Common myeloid progenitor, CD34-positive (primary cell): ENCODE measurements at regions not wholly inside any gene's neighbourhood (a gene's known extent, or its start where the extent isn't known, plus 50 kb on each side); places are given as distances from the start of the nearest gene placed in this dataset.

Experiments
- CTCF ChIA-PET: fragments of 350-600 bp; sonication (Branson Sonifier 250); formaldehyde crosslinking; loops from one replicate; lab custom pipeline; 2021; ENCODE audit warnings: antibody characterized with exemption; lab: Charles Lee
- POLR2A ChIA-PET: fragments of 350-600 bp; sonication (Branson Sonifier 250); formaldehyde crosslinking; loops from one replicate; lab custom pipeline; 2021; ENCODE audit warnings: antibody characterized with exemption; lab: Charles Lee
- DNase-seq, 3 donors: peaks; one replicate each; pipeline versions ENCODE4 v3.0.0 to v3.0.0-alpha.2; 2013
- H3K27ac ChIP-seq, 2 experiments: 1 replicate in 1 of 2; 2 replicates in 1 of 2; pipeline ENCODE4 v1.7.0; 2013; ENCODE audit warnings: inconsistent platforms in 2 of 2, low read length in 2 of 2, mild to moderate bottlenecking in 2 of 2, low read depth in 1 of 2, moderate library complexity in 1 of 2; ENCODE audit not compliant: severe bottlenecking in 2 of 2, insufficient read depth in 1 of 2, poor library complexity in 1 of 2
- H3K27me3 ChIP-seq, 5 experiments: replicated peaks in 2 of 5; 1 replicate in 3 of 5; 2 replicates in 2 of 5; pipeline versions ENCODE4 v1.6.1 to v1.7.0; 2013; ENCODE audit warnings: low read length in 4 of 5, mild to moderate bottlenecking in 2 of 5, moderate library complexity in 2 of 5, inconsistent platforms in 1 of 5; ENCODE audit not compliant: insufficient read depth in 5 of 5, control insufficient read depth in 4 of 5
- H3K36me3 ChIP-seq, 4 experiments: 1 replicate in 2 of 4; 2 replicates in 2 of 4; pipeline versions ENCODE4 v1.6.1 to v1.7.0; 2013; ENCODE audit warnings: low read length in 3 of 4, control low read depth in 1 of 4, mild to moderate bottlenecking in 1 of 4; ENCODE audit not compliant: control insufficient read depth in 4 of 4, insufficient read depth in 4 of 4
- H3K4me1 ChIP-seq, 4 experiments: 1 replicate in 3 of 4; 2 replicates in 1 of 4; pipeline versions ENCODE4 v1.6.1 to v1.7.1; 2013; ENCODE audit warnings: low read length in 3 of 4, mild to moderate bottlenecking in 3 of 4, control low read depth in 1 of 4, inconsistent platforms in 1 of 4, moderate library complexity in 1 of 4; ENCODE audit not compliant: control insufficient read depth in 4 of 4, insufficient read depth in 4 of 4; ENCODE audit errors: control extremely low read depth in 1 of 4
- H3K4me3 ChIP-seq, 7 experiments: 1 replicate in 4 of 7; 2 replicates in 3 of 7; pipeline versions ENCODE4 v1.5.1 to v1.7.0; 2013; ENCODE audit warnings: mild to moderate bottlenecking in 7 of 7, low read length in 6 of 7, moderate library complexity in 6 of 7, inconsistent platforms in 2 of 7, low read depth in 2 of 7, control low read depth in 1 of 7; ENCODE audit not compliant: insufficient read depth in 4 of 7, control insufficient read depth in 1 of 7; ENCODE audit errors: extremely low read depth in 1 of 7
- H3K9me3 ChIP-seq, 5 experiments: 1 replicate in 4 of 5; 2 replicates in 1 of 5; pipeline versions ENCODE4 v1.6.1 to v1.7.1; 2013; ENCODE audit warnings: low read length in 4 of 5, mild to moderate bottlenecking in 2 of 5, inconsistent platforms in 1 of 5, low read depth in 1 of 5, moderate library complexity in 1 of 5; ENCODE audit not compliant: control insufficient read depth in 4 of 5, insufficient read depth in 2 of 5; ENCODE audit errors: control extremely low read depth in 1 of 5
- WGBS: methylation state at CpG from one replicate; pipeline ENCODE4 v1.1.5; 2013; ENCODE audit not compliant: insufficient coverage; 5-methylcytosine and 5-hydroxymethylcytosine counted together

- CTCF ChIA-PET, result no interaction called here
- no peak for DNase-seq
- POLR2A ChIA-PET, result no interaction called here
These were observed 413.0 kb upstream of the TBL1XR1 start for GRCh38 chr3:177610262-177610661.

GRCh38 chr3:177610686-177611633 is 413.7 kb upstream of the TBL1XR1 start:
- peaks cover 8 to 15% (median 12%) of the 10 kb centered on the region in 4 experiments for H3K4me1 ChIP-seq
- no peak overlapping the region for H3K4me3 ChIP-seq
- 100% methylated on average over 3 of the region's 5 CpGs for WGBS
- no peaks in the 10 kb centered on the region for H3K9me3 ChIP-seq
- H3K36me3 ChIP-seq, result no peaks in the 10 kb centered on the region
- CTCF ChIA-PET, result no interaction called here
- DNase-seq, result no peak
- POLR2A ChIA-PET, result interaction anchor here (0.6 to 0.9 kb wide), 2 partner anchors 8 to 250 kb away, joined by 3 to 5 read pairs; no protein-coding TSS in a partner anchor
- no peaks in the 10 kb centered on the region for H3K27me3 ChIP-seq
- H3K27ac ChIP-seq, result no peak overlapping the region

More at GRCh38 chr3:177610262-177610661, 413.0 kb upstream of the TBL1XR1 start:
- H3K4me3 ChIP-seq, result no peak overlapping the region
- no peaks in the 10 kb centered on the region for H3K9me3 ChIP-seq
- H3K4me1 ChIP-seq, result peaks cover 2 to 10% (median 7%) of the 10 kb centered on the region in 4 experiments
- H3K36me3 ChIP-seq, result peaks cover 0 to 1% (median 0%) of the 10 kb centered on the region in 4 experiments
- H3K27me3 ChIP-seq, result no peaks in the 10 kb centered on the region
- WGBS, result no CpG with 5 or more reads among the region's 2 CpGs
- no peak overlapping the region for H3K27ac ChIP-seq

- Histone ChIP-seq H3K36me3 (no peaks in the 10 kb centered on the region), H3K27ac (no peak overlapping the region), H3K4me1 (peaks cover 8 to 15% (median 12%) of the 10 kb centered on the region in 4 experiments), H3K9me3 (no peaks in the 10 kb centered on the region), H3K4me3 (no peak overlapping the region), H3K27me3 (no peaks in the 10 kb centered on the region)
- ChIA-PET CTCF (no interaction called here), POLR2A (interaction anchor here (0.9 kb wide), 1 partner anchor 9 kb away, joined by 3 read pairs; no protein-coding TSS in a partner anchor)
- WGBS, result 100% methylated on average over 5 of the region's 6 CpGs
- no peak for DNase-seq
These were observed 414.6 kb upstream of the TBL1XR1 start for GRCh38 chr3:177611752-177612334.

- Histone ChIP-seq H3K4me3 (no peak overlapping the region), H3K4me1 (peaks cover 8 to 19% (median 12%) of the 10 kb centered on the region in 4 experiments), H3K36me3 (no peaks in the 10 kb centered on the region), H3K9me3 (no peaks in the 10 kb centered on the region), H3K27me3 (no peaks in the 10 kb centered on the region), H3K27ac (no peak overlapping the region)
- POLR2A ChIA-PET, result no interaction called here
- CTCF ChIA-PET, result interaction anchor here (1.3 kb wide), 1 partner anchor 9 kb away, joined by 3 read pairs; no protein-coding TSS in a partner anchor
- DNase-seq, result no peak
These were observed 416.6 kb upstream of the TBL1XR1 start for GRCh38 chr3:177613901-177614300.

GRCh38 chr3:177615015-177615414 is 417.7 kb upstream of the TBL1XR1 start:
- peak overlapping the region in 1 of 7 experiments; percentile 17 for H3K4me3 ChIP-seq
- H3K36me3 ChIP-seq, result no peaks in the 10 kb centered on the region
- H3K9me3 ChIP-seq, result no peaks in the 10 kb centered on the region
- WGBS, result no CpG with 5 or more reads among the region's 2 CpGs
- CTCF ChIA-PET, result interaction anchor here (2.3 kb wide), 1 partner anchor 10 kb away, joined by 5 read pairs; no protein-coding TSS in a partner anchor
- peaks cover 8 to 24% (median 12%) of the 10 kb centered on the region in 4 experiments for H3K4me1 ChIP-seq
- DNase-seq, result peak; percentile 43 to 87 (median 85)
- no peak overlapping the region for H3K27ac ChIP-seq
- no peaks in the 10 kb centered on the region for H3K27me3 ChIP-seq
- POLR2A ChIA-PET, result no interaction called here

- H3K27me3 ChIP-seq, result no peaks in the 10 kb centered on the region
- H3K4me1 ChIP-seq, result peaks cover 8 to 31% (median 12%) of the 10 kb centered on the region in 4 experiments
- CTCF ChIA-PET, result no interaction called here
- no peak for DNase-seq
- H3K9me3 ChIP-seq, result no peaks in the 10 kb centered on the region
- POLR2A ChIA-PET, result no interaction called here
- no peak overlapping the region for H3K27ac ChIP-seq
- no peak overlapping the region for H3K4me3 ChIP-seq
- WGBS, result 80% methylated on average over 6 of the region's 8 CpGs
- no peaks in the 10 kb centered on the region for H3K36me3 ChIP-seq
These were observed 421.8 kb upstream of the TBL1XR1 start for GRCh38 chr3:177618873-177619733.
